Choroid plexus epithelial cell (primary cell): ENCODE measurements at regions not wholly inside any gene's neighbourhood (a gene's known extent, or its start where the extent isn't known, plus 50 kb on each side); places are given as distances from the start of the nearest gene placed in this dataset.

ENCODE experiments used
- DNase-seq: peaks from one replicate; pipeline ENCODE4 v3.0.0-alpha.2; 2010; ENCODE audit warnings: low read depth
- H3K4me3 ChIP-seq: 2 replicates; pipeline ENCODE4 v1.5.1; 2011; ENCODE audit warnings: low read depth, mild to moderate bottlenecking, control low read depth, low read length, moderate library complexity
- TF ChIP-seq, protein P1 (sequence below): conservative IDR thresholded peaks from 2 replicates; pipeline ENCODE4 v1.5.1; 2011; ENCODE audit warnings: low read depth, mild to moderate bottlenecking, control low read depth, inconsistent platforms, low read length, moderate library complexity

DNA sequence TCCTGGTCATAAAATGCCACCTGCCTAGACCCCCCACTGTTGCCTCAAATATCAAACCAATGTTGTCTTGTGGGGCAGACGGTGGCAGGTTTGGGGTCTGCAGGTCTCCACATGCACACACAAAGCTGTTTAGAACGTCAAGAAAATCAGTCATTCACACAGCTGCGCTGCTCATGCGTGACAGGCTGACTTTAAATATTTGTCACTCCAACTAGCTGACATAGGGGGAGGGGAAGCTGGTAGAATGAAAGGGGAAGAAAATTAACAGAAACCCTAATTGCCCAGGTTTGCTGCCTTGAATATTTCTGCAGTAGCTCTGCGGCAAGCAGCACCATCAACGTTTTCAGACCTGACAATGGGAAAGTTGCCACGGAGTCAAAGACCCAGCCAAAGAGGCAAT lies 201.8 kb downstream of the ABHD5 start:
- TF ChIP-seq, protein P1, sequence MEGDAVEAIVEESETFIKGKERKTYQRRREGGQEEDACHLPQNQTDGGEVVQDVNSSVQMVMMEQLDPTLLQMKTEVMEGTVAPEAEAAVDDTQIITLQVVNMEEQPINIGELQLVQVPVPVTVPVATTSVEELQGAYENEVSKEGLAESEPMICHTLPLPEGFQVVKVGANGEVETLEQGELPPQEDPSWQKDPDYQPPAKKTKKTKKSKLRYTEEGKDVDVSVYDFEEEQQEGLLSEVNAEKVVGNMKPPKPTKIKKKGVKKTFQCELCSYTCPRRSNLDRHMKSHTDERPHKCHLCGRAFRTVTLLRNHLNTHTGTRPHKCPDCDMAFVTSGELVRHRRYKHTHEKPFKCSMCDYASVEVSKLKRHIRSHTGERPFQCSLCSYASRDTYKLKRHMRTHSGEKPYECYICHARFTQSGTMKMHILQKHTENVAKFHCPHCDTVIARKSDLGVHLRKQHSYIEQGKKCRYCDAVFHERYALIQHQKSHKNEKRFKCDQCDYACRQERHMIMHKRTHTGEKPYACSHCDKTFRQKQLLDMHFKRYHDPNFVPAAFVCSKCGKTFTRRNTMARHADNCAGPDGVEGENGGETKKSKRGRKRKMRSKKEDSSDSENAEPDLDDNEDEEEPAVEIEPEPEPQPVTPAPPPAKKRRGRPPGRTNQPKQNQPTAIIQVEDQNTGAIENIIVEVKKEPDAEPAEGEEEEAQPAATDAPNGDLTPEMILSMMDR, result no peak
- DNase-seq, result no peak
- no peak overlapping the region for H3K4me3 ChIP-seq

DNA sequence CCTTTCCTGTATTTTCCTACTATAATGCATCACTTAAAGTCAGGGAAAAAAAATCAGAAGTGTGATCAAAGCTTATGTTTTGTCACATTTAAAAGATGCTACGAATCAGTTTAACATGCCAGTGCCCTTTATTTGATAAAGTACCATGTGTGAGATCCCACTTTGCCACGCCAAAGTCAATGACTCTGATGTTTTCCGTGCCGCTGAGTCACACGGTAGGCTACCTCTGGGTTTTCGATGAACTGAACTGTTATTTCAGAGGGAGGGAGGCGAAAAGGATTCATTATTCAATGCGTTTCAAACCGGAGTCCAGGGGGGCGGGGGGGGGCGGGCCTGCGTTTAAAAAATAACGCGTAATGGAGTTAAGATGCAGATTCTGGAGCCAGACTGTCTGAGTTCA lies 203.0 kb downstream of the ABHD5 start:
- TF ChIP-seq, protein P1, result no peak
- peak overlapping the region; percentile 67 for H3K4me3 ChIP-seq
- no peak for DNase-seq

DNA sequence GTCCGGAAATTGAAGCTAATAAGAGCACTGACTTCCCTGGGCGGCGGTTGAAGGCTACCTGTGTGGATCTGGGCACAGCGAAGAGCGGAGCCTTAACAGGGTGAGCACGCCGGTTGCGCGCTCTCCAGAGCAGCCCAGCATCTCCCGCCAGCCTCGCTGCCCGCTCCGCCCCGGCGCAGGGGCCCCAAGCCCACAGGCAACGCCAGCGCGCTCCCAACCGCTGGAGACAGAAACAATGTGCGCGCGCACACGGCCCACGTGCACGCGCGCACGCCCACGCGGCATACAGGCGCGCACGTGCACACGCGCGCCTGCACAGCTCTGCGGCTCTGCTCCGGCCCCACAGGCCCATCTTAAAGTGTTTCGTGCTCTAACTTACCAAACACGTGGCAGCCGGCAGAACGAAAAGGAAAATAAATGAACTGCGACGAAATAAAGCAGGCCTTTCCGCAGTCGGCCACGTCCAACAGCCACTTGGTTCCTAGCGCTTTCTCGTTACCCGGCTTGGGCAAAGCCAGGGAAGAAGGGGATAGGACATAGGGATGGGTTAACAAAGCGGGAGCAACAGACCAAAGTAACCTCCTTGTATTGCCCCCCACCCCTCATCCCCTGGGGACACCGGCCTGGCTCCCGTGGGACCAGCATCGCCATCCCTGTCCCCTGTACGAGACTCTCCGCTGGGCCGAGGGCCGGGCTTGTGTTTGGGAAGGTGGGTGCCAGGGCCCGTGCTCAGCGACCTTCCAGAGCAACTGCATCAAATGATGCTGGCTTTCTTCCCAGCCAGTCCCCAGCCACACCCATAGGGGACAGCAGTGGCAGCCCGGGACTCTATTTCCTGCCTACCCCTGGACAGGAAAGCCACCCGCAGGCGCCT lies 203.7 kb downstream of the ABHD5 start:
- peak; percentile 83 for DNase-seq
- H3K4me3 ChIP-seq, result peak overlapping the region; percentile 67
- TF ChIP-seq, protein P1, result no peak

- DNase-seq, result no peak
- TF ChIP-seq, protein P1, result no peak
- no peak overlapping the region for H3K4me3 ChIP-seq
Observed at GRCh38 chr3:43895573-43895972, 204.8 kb downstream of the ABHD5 start.

- DNase-seq, result no peak
- TF ChIP-seq, protein P1, result no peak
- no peak overlapping the region for H3K4me3 ChIP-seq
Observed at GRCh38 chr3:43902415-43902814, 211.7 kb downstream of the ABHD5 start.

DNA sequence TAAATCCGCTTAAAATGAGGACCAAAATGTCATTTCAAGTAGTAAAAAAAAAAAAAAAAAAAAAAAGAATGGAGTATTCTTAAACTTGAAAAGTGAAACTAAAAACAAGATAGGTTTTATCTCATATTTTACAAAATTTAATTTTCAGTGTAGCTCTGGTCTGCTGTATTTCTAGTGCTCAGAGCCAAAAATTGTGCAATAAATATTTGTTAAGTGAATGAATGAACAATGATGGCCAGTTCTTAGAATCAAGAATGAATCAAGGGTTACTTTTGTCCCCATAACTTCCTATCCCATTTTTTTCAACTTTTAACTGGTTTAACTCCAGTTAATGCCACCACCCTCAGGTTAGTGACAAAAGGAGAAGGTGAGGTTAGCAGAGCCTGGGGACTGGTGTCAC lies 214.4 kb downstream of the ABHD5 start:
- TF ChIP-seq, protein P1, result no peak
- H3K4me3 ChIP-seq, result no peak overlapping the region
- no peak for DNase-seq
